IPS-15b (cell line): ENCODE measurements at regions not wholly inside any gene's neighbourhood (a gene's known extent, or its start where the extent isn't known, plus 50 kb on each side); places are given as distances from the start of the nearest gene placed in this dataset.

Source experiments
- H3K27me3 ChIP-seq: one replicate; pipeline ENCODE4 v1.6.1; 2013; ENCODE audit warnings: low read length; ENCODE audit not compliant: control insufficient read depth, insufficient read depth
- H3K36me3 ChIP-seq: one replicate; pipeline ENCODE4 v1.6.1; 2013; ENCODE audit warnings: low read length; ENCODE audit not compliant: control insufficient read depth, insufficient read depth
- H3K4me1 ChIP-seq: one replicate; pipeline ENCODE4 v1.6.1; 2013; ENCODE audit warnings: mild to moderate bottlenecking, low read length; ENCODE audit not compliant: control insufficient read depth, insufficient read depth
- H3K4me3 ChIP-seq: one replicate; pipeline ENCODE4 v1.5.1; 2013; ENCODE audit warnings: low read depth, low read length
- H3K9ac ChIP-seq: one replicate; pipeline ENCODE4 v1.6.1; 2013; ENCODE audit warnings: low read depth, mild to moderate bottlenecking, low read length
- H3K9me3 ChIP-seq: one replicate; pipeline ENCODE4 v1.6.1; 2013; ENCODE audit warnings: mild to moderate bottlenecking, low read length; ENCODE audit not compliant: control insufficient read depth, insufficient read depth

- Histone ChIP-seq H3K27me3 (no peaks in the 10 kb centered on the region), H3K36me3 (no peaks in the 10 kb centered on the region), H3K9ac (no peak overlapping the region), H3K4me3 (no peak overlapping the region), H3K9me3 (no peaks in the 10 kb centered on the region), H3K4me1 (peaks cover 2% of the 10 kb centered on the region)
These were observed 441.4 kb upstream of the CELF4 start for GRCh38 chr18:38007026-38007425.

- Histone ChIP-seq H3K9ac (no peak overlapping the region), H3K4me3 (no peak overlapping the region), H3K9me3 (no peaks in the 10 kb centered on the region), H3K27me3 (no peaks in the 10 kb centered on the region), H3K36me3 (no peaks in the 10 kb centered on the region), H3K4me1 (peaks cover 2% of the 10 kb centered on the region)
These were observed 440.9 kb upstream of the CELF4 start for GRCh38 chr18:38006541-38006940.

- Histone ChIP-seq H3K9me3 (no peaks in the 10 kb centered on the region), H3K9ac (no peak overlapping the region), H3K27me3 (no peaks in the 10 kb centered on the region), H3K36me3 (no peaks in the 10 kb centered on the region), H3K4me3 (no peak overlapping the region), H3K4me1 (peaks cover 9% of the 10 kb centered on the region)
These were observed 432.1 kb upstream of the CELF4 start for GRCh38 chr18:37997695-37998094.

- Histone ChIP-seq H3K4me3 (no peak overlapping the region), H3K27me3 (no peaks in the 10 kb centered on the region), H3K9ac (no peak overlapping the region), H3K36me3 (no peaks in the 10 kb centered on the region), H3K4me1 (no peaks in the 10 kb centered on the region), H3K9me3 (no peaks in the 10 kb centered on the region)
These were observed 422.3 kb upstream of the CELF4 start for GRCh38 chr18:37987901-37988300.

GRCh38 chr18:37986665-37987064, 421.1 kb upstream of the CELF4 start:
- no peaks in the 10 kb centered on the region for H3K27me3 ChIP-seq
- no peaks in the 10 kb centered on the region for H3K9me3 ChIP-seq
- H3K4me3 ChIP-seq: no peak overlapping the region
- no peaks in the 10 kb centered on the region for H3K36me3 ChIP-seq
- no peaks in the 10 kb centered on the region for H3K4me1 ChIP-seq
- H3K9ac ChIP-seq: no peak overlapping the region

GRCh38 chr18:37985126-37985525, 419.5 kb upstream of the CELF4 start:
- H3K36me3 ChIP-seq: no peaks in the 10 kb centered on the region
- no peak overlapping the region for H3K4me3 ChIP-seq
- H3K27me3 ChIP-seq: no peaks in the 10 kb centered on the region
- no peak overlapping the region for H3K9ac ChIP-seq
- no peaks in the 10 kb centered on the region for H3K4me1 ChIP-seq
- H3K9me3 ChIP-seq: no peaks in the 10 kb centered on the region

- no peak overlapping the region for H3K4me3 ChIP-seq
- H3K9ac ChIP-seq: no peak overlapping the region
- no peaks in the 10 kb centered on the region for H3K4me1 ChIP-seq
- H3K36me3 ChIP-seq: no peaks in the 10 kb centered on the region
- no peaks in the 10 kb centered on the region for H3K27me3 ChIP-seq
- H3K9me3 ChIP-seq: no peaks in the 10 kb centered on the region
These were observed 415.0 kb upstream of the CELF4 start for GRCh38 chr18:37980556-37980955.

- no peak overlapping the region for H3K9ac ChIP-seq
- no peaks in the 10 kb centered on the region for H3K27me3 ChIP-seq
- H3K4me3 ChIP-seq: no peak overlapping the region
- no peaks in the 10 kb centered on the region for H3K4me1 ChIP-seq
- no peaks in the 10 kb centered on the region for H3K36me3 ChIP-seq
- H3K9me3 ChIP-seq: no peaks in the 10 kb centered on the region
These were observed 409.8 kb upstream of the CELF4 start for GRCh38 chr18:37975446-37975845.

GRCh38 chr18:37967261-37967660, 401.7 kb upstream of the CELF4 start:
- Histone ChIP-seq H3K27me3 (no peaks in the 10 kb centered on the region), H3K4me1 (no peaks in the 10 kb centered on the region), H3K9me3 (no peaks in the 10 kb centered on the region), H3K4me3 (no peak overlapping the region), H3K36me3 (no peaks in the 10 kb centered on the region), H3K9ac (no peak overlapping the region)

- no peaks in the 10 kb centered on the region for H3K27me3 ChIP-seq
- H3K9ac ChIP-seq: no peak overlapping the region
- no peak overlapping the region for H3K4me3 ChIP-seq
These were observed 400.0 kb upstream of the CELF4 start for GRCh38 chr18:37965572-37965970.

GRCh38 chr18:37964885-37965571, 399.4 kb upstream of the CELF4 start:
- Histone ChIP-seq H3K9me3 (no peaks in the 10 kb centered on the region), H3K4me1 (no peaks in the 10 kb centered on the region), H3K9ac (no peak overlapping the region), H3K36me3 (no peaks in the 10 kb centered on the region), H3K4me3 (no peak overlapping the region), H3K27me3 (no peaks in the 10 kb centered on the region)

More at GRCh38 chr18:37965572-37965970, 400.0 kb upstream of the CELF4 start:
- no peaks in the 10 kb centered on the region for H3K9me3 ChIP-seq
- no peaks in the 10 kb centered on the region for H3K36me3 ChIP-seq
- H3K4me1 ChIP-seq: no peaks in the 10 kb centered on the region

GRCh38 chr18:37963837-37964236, 398.2 kb upstream of the CELF4 start:
- no peaks in the 10 kb centered on the region for H3K9me3 ChIP-seq
- no peaks in the 10 kb centered on the region for H3K27me3 ChIP-seq
- H3K4me3 ChIP-seq: no peak overlapping the region

More at GRCh38 chr18:37963837-37964236, 398.2 kb upstream of the CELF4 start:
- Histone ChIP-seq H3K4me1 (no peaks in the 10 kb centered on the region), H3K9ac (no peak overlapping the region), H3K36me3 (no peaks in the 10 kb centered on the region)
